ENCODE measurements at regions not wholly inside any gene's neighbourhood (a gene's known extent, or its start where the extent isn't known, plus 50 kb on each side); places are given as distances from the start of the nearest gene placed in this dataset.

- no peaks in the 10 kb centered on the region for H3K9me3 ChIP-seq (ENCODE audit: low read length)
- intact Hi-C loops (cut with micrococcal nuclease; ENCODE audit: unreplicated experiment) = no loop called here
- ATAC-seq (no peak), FAIRE-seq (no peak), DNase-seq (ENCODE audit: low spot score) (no peak)
- no peaks in the 10 kb centered on the region for H3K79me2 ChIP-seq (ENCODE audit: insufficient read depth, low read length)
- no peaks in the 10 kb centered on the region for H4K20me1 ChIP-seq (ENCODE audit: insufficient read depth, low read length)
- WGBS (ENCODE audit: low lambda C conversion rate) = 74% methylated on average over 5 of the region's 5 CpGs
- no peaks in the 10 kb centered on the region for H3K36me3 ChIP-seq (replicated peaks in 1 of 2; ENCODE audit: control insufficient read depth in 1 of 2, insufficient read depth in 2 of 2, low read length in 2 of 2)
- no peak overlapping the region for H3K27ac ChIP-seq (ENCODE audit: extremely low read length, insufficient read depth, low read length)
- in situ Hi-C loops (cut with HindIII; ENCODE audit: extremely low pct_ligation_motif_present, low pct_unique_long_range_greater_than_20kb) = no loop called here
- CTCF ChIA-PET (ENCODE audit: low intra/inter-chr PET ratio, low total read pairs) = no interaction called here
- H3K4me2 ChIP-seq (ENCODE audit: low read depth, low read length) = no peak overlapping the region
- H3K4me1 ChIP-seq (ENCODE audit: insufficient read depth, low read length) = no peaks in the 10 kb centered on the region
- H3K9ac ChIP-seq (ENCODE audit: insufficient read depth, low read depth, low read length) = no peak overlapping the region
- no peak overlapping the region for H3K4me3 ChIP-seq (replicated peaks in 1 of 3; ENCODE audit: insufficient read depth in 1 of 3, low read depth in 2 of 3, low read length in 3 of 3)
- TF ChIP-seq TFAP4 (IDR thresholded peaks at IDR 0.05; ENCODE audit: borderline replicate concordance, low read depth) = no peak
- no peak for TF ChIP-seq ZBTB7A (CRISPR knock-in tag; IDR thresholded peaks at IDR 0.05)
- no TSS peak for BruUV-seq (replicated peaks)
- POLR2A ChIA-PET = no interaction called here
- no peak overlapping the region for H2AFZ ChIP-seq (ENCODE audit: low read length)
- H3K27me3 ChIP-seq (ENCODE audit: control insufficient read depth in 1 of 2, insufficient read depth in 2 of 2, low read length in 2 of 2) = no peaks in the 10 kb centered on the region
Measured at GRCh38 chr6:132079286-132079685, 128.1 kb upstream of the CCN2 start.

- 76% methylated on average over 3 of the region's 3 CpGs for WGBS (ENCODE audit: low lambda C conversion rate)
- Histone ChIP-seq H3K4me3 (replicated peaks in 1 of 3; ENCODE audit: insufficient read depth in 1 of 3, low read depth in 2 of 3, low read length in 3 of 3) (no peak overlapping the region), H3K36me3 (replicated peaks in 1 of 2; ENCODE audit: control insufficient read depth in 1 of 2, insufficient read depth in 2 of 2, low read length in 2 of 2) (no peaks in the 10 kb centered on the region), H2AFZ (ENCODE audit: low read length) (no peak overlapping the region), H3K9me3 (ENCODE audit: low read length) (no peaks in the 10 kb centered on the region), H3K4me1 (ENCODE audit: insufficient read depth, low read length) (no peaks in the 10 kb centered on the region), H3K9ac (ENCODE audit: insufficient read depth, low read depth, low read length) (no peak overlapping the region), H3K27ac (ENCODE audit: extremely low read length, insufficient read depth, low read length) (no peak overlapping the region), H4K20me1 (ENCODE audit: insufficient read depth, low read length) (no peaks in the 10 kb centered on the region), H3K27me3 (ENCODE audit: control insufficient read depth in 1 of 2, insufficient read depth in 2 of 2, low read length in 2 of 2) (no peaks in the 10 kb centered on the region), H3K79me2 (ENCODE audit: insufficient read depth, low read length) (no peaks in the 10 kb centered on the region), H3K4me2 (ENCODE audit: low read depth, low read length) (no peak overlapping the region)
- no TSS peak for BruUV-seq (replicated peaks)
- CTCF ChIA-PET (ENCODE audit: low intra/inter-chr PET ratio, low total read pairs) = no interaction called here
- in situ Hi-C loops (cut with HindIII; ENCODE audit: extremely low pct_ligation_motif_present, low pct_unique_long_range_greater_than_20kb) (no loop called here), intact Hi-C loops (cut with micrococcal nuclease; ENCODE audit: unreplicated experiment) (no loop called here)
- DNase-seq (ENCODE audit: low spot score) (no peak), FAIRE-seq (no peak), ATAC-seq (no peak)
- POLR2A ChIA-PET = no interaction called here
- TF ChIP-seq PAX8 (CRISPR knock-in tag; IDR thresholded peaks at IDR 0.05; ENCODE audit: borderline replicate concordance) (no peak), AHR (CRISPR knock-in tag; IDR thresholded peaks at IDR 0.05) (no peak), ZNF563 (CRISPR knock-in tag; IDR thresholded peaks at IDR 0.05) (no peak), NCOA5 (CRISPR knock-in tag; IDR thresholded peaks at IDR 0.05) (no peak), MED8 (CRISPR knock-in tag; IDR thresholded peaks at IDR 0.05; ENCODE audit: insufficient replicate concordance) (no peak), THAP9 (CRISPR knock-in tag; IDR thresholded peaks at IDR 0.05; ENCODE audit: borderline replicate concordance) (no peak), ZNF24 (IDR thresholded peaks at IDR 0.05) (no peak), ZNF260 (CRISPR knock-in tag; IDR thresholded peaks at IDR 0.05; ENCODE audit: borderline replicate concordance, low read depth) (no peak), ZNF878 (CRISPR knock-in tag; IDR thresholded peaks at IDR 0.05) (no peak), ZBTB26 (CRISPR knock-in tag; IDR thresholded peaks at IDR 0.05; ENCODE audit: borderline replicate concordance) (no peak), ZNF782 (CRISPR knock-in tag; IDR thresholded peaks at IDR 0.05; ENCODE audit: borderline replicate concordance) (no peak), SETDB1 (CRISPR knock-in tag; IDR thresholded peaks at IDR 0.05; ENCODE audit: borderline replicate concordance) (no peak), ZNF124 (CRISPR knock-in tag; IDR thresholded peaks at IDR 0.05) (no peak), RBAK (CRISPR knock-in tag; IDR thresholded peaks at IDR 0.05) (no peak)
Measured at GRCh38 chr6:132076452-132076851, 125.3 kb upstream of the CCN2 start.

Data from HepG2 (cell line).